SK-N-SH (cell line): ENCODE measurements at regions not wholly inside any gene's neighbourhood (a gene's known extent, or its start where the extent isn't known, plus 50 kb on each side); places are given as distances from the start of the nearest gene placed in this dataset.

Source experiments
- CTCF ChIA-PET: fragments of 300-600, 350-600 bp; formaldehyde crosslinking; extraction: SDS; loops from one replicate; lab custom pipeline; 2021; lab: Yijun Ruan, JAX
- POLR2A ChIA-PET: fragments of 350-600 bp; sonication (Branson Sonifier 250); formaldehyde crosslinking; extraction: SDS; loops from one replicate; lab custom pipeline; 2020; ENCODE audit warnings: antibody characterized with exemption, inconsistent platforms; lab: Yijun Ruan, JAX
- DNase-seq: peaks from one replicate; pipeline ENCODE4 v3.0.0; 2012
- H2AFZ ChIP-seq: fragments of 200-600 bp; sonication (generic); 2 replicates; pipeline ENCODE4 v1.8.1; 2016; ENCODE audit warnings: antibody characterized with exemption, mild to moderate bottlenecking, low read depth
- H3F3A ChIP-seq: fragments of 200-600 bp; sonication (generic); replicated peaks from 2 replicates; pipeline ENCODE3; 2016; ENCODE audit warnings: antibody characterized with exemption, mild to moderate bottlenecking; ENCODE audit not compliant: insufficient read depth
- H3K27ac ChIP-seq, 2 experiments: fragments of 200-500 bp in 1 of 2; fragments of 200-600 bp in 1 of 2; sonication (Bioruptor generic) in 1 of 2; sonication (generic), shearing (Covaris generic) in 1 of 2; 2 replicates each; pipeline versions ENCODE4 v1.5.1 to v1.6.1; 2014 to 2016; ENCODE audit warnings: low read depth in 2 of 2, inconsistent platforms in 1 of 2, low read length in 1 of 2, mild to moderate bottlenecking in 1 of 2, mixed read lengths in 1 of 2
- H3K27me3 ChIP-seq: fragments of 200-600 bp; sonication (generic), shearing (Covaris generic); 2 replicates; pipeline ENCODE4 v1.6.1; 2016; ENCODE audit warnings: mixed run types; ENCODE audit not compliant: insufficient read depth
- H3K36me3 ChIP-seq, 2 experiments: fragments of 200-500 bp in 1 of 2; fragments of 200-600 bp in 1 of 2; sonication (Bioruptor generic) in 1 of 2; sonication (generic) in 1 of 2; replicated peaks in 1 of 2; 2 replicates each; pipeline versions ENCODE3 to v1.5.1; 2014 to 2016; ENCODE audit warnings: low read length in 1 of 2, mild to moderate bottlenecking in 1 of 2; ENCODE audit not compliant: insufficient read depth in 2 of 2, control insufficient read depth in 1 of 2
- H3K4me1 ChIP-seq, 2 experiments: fragments of 200-500 bp in 1 of 2; fragments of 200-600 bp in 1 of 2; sonication (Bioruptor generic) in 1 of 2; sonication (generic), shearing (Covaris generic) in 1 of 2; 2 replicates each; pipeline versions ENCODE4 v1.5.1 to v1.6.1; 2014 to 2016; ENCODE audit warnings: low read depth in 1 of 2, low read length in 1 of 2, mixed run types in 1 of 2; ENCODE audit not compliant: insufficient read depth in 2 of 2, control insufficient read depth in 1 of 2
- H3K4me2 ChIP-seq: fragments of 200-600 bp; sonication (generic), shearing (Covaris generic); 2 replicates; pipeline ENCODE4 v1.6.1; 2017; ENCODE audit warnings: mixed run types
- H3K4me3 ChIP-seq, 2 experiments: fragments of 200-500 bp in 1 of 2; fragments of 200-600 bp in 1 of 2; sonication (Bioruptor generic) in 1 of 2; sonication (generic), shearing (Covaris generic) in 1 of 2; 2 replicates each; pipeline versions ENCODE4 v1.5.1 to v1.8.1; 2014 to 2016; ENCODE audit warnings: low read depth in 2 of 2, inconsistent platforms in 1 of 2, low read length in 1 of 2, mild to moderate bottlenecking in 1 of 2, mixed read lengths in 1 of 2, moderate library complexity in 1 of 2
- H3K79me2 ChIP-seq: fragments of 200-600 bp; sonication (generic); 2 replicates; pipeline ENCODE4 v1.8.1; 2017; ENCODE audit warnings: mild to moderate bottlenecking; ENCODE audit not compliant: insufficient read depth
- H3K9ac ChIP-seq: fragments of 200-600 bp; sonication (generic); 2 replicates; pipeline ENCODE4 v1.6.1; 2017; ENCODE audit warnings: mixed run types
- H3K9me2 ChIP-seq: fragments of 200-600 bp; sonication (generic); 2 replicates; pipeline ENCODE4 v1.6.1; 2017; ENCODE audit warnings: mixed run types
- H3K9me3 ChIP-seq: fragments of 200-600 bp; sonication (generic); 2 replicates; pipeline ENCODE4 v1.6.1; 2017; ENCODE audit warnings: mixed run types, mild to moderate bottlenecking, moderate library complexity
- H4K20me1 ChIP-seq: fragments of 200-600 bp; sonication (generic); 2 replicates; pipeline ENCODE4 v1.6.1; 2017; ENCODE audit warnings: mild to moderate bottlenecking, mixed run types; ENCODE audit not compliant: insufficient read depth
- CHD2 ChIP-seq: fragments of 150-350 bp; IDR thresholded peaks from 2 replicates; pipeline ENCODE4 v1.6.1; 2018; ENCODE audit warnings: low read length; ENCODE audit not compliant: partially characterized antibody
- ELF1 ChIP-seq: IDR thresholded peaks from 2 replicates; pipeline ENCODE4 v1.4.0; 2012
- EZH2phosphoT487 ChIP-seq: fragments of 200-600 bp; sonication (generic); IDR thresholded peaks from 2 replicates; pipeline ENCODE4 v1.6.1; 2017; ENCODE audit warnings: low read depth, mixed run types, mild to moderate bottlenecking, antibody characterized with exemption, moderate library complexity, borderline replicate concordance
- FOXM1 ChIP-seq: IDR thresholded peaks from 2 replicates; pipeline ENCODE4 v1.4.0; 2012; ENCODE audit warnings: low read depth, mild to moderate bottlenecking
- GABPA ChIP-seq: IDR thresholded peaks from 2 replicates; pipeline ENCODE4 v1.4.0; 2012; ENCODE audit warnings: low read depth, mild to moderate bottlenecking
- JUND ChIP-seq: IDR thresholded peaks from 2 replicates; pipeline ENCODE4 v1.4.0; 2012
- MXI1 ChIP-seq: IDR thresholded peaks from 2 replicates; pipeline ENCODE4 v1.6.1; 2012; ENCODE audit warnings: mild to moderate bottlenecking, low read depth, low read length, improper control_type of control experiment
- NFIC ChIP-seq: IDR thresholded peaks from 2 replicates; pipeline ENCODE4 v1.4.0; 2012; ENCODE audit warnings: borderline replicate concordance
- RAD21 ChIP-seq: IDR thresholded peaks from 2 replicates; pipeline ENCODE4 v1.6.1; 2012; ENCODE audit warnings: mild to moderate bottlenecking, low read length
- RFX5 ChIP-seq: IDR thresholded peaks from 2 replicates; pipeline ENCODE4 v1.6.1; 2012; ENCODE audit warnings: mild to moderate bottlenecking, improper control_type of control experiment, low read length
- RXRA ChIP-seq: IDR thresholded peaks from 2 replicates; pipeline ENCODE4 v1.4.0; 2012; ENCODE audit warnings: low read depth, mild to moderate bottlenecking, borderline replicate concordance
- SIN3A ChIP-seq: IDR thresholded peaks from 2 replicates; pipeline ENCODE4 v1.6.1; 2012; ENCODE audit warnings: low read depth, mild to moderate bottlenecking, low read length, moderate library complexity, borderline replicate concordance
- SMC3 ChIP-seq: IDR thresholded peaks from 2 replicates; pipeline ENCODE4 v1.6.1; 2012; ENCODE audit warnings: low read depth, low read length, improper control_type of control experiment
- TAF1 ChIP-seq: IDR thresholded peaks from 2 replicates; pipeline ENCODE4 v1.6.1; 2012; ENCODE audit warnings: low read depth, mild to moderate bottlenecking, low read length, moderate library complexity, borderline replicate concordance
- TCF12 ChIP-seq: IDR thresholded peaks from 2 replicates; pipeline ENCODE4 v1.4.0; 2012
- TEAD4 ChIP-seq: IDR thresholded peaks from 2 replicates; pipeline ENCODE4 v1.4.0; 2012; ENCODE audit warnings: mild to moderate bottlenecking, borderline replicate concordance; ENCODE audit not compliant: insufficient read depth
- USF1 ChIP-seq: IDR thresholded peaks from 2 replicates; pipeline ENCODE4 v1.4.0; 2012; ENCODE audit warnings: low read depth, borderline replicate concordance
- USF2 ChIP-seq: fragments of 150-350 bp; IDR thresholded peaks from 2 replicates; pipeline ENCODE4 v1.6.1; 2017; ENCODE audit warnings: antibody characterized with exemption, low read length, low read depth, borderline replicate concordance
- ZBTB33 ChIP-seq: IDR thresholded peaks from 2 replicates; pipeline ENCODE4 v1.4.0; 2012; ENCODE audit warnings: low read depth, borderline replicate concordance
- WGBS: methylation state at CpG from one replicate; pipeline ENCODE4 v1.1.6; 2017; ENCODE audit warnings: low lambda C conversion rate; 5-methylcytosine and 5-hydroxymethylcytosine counted together

GRCh38 chr17:73696251-73696650 is 52.0 kb upstream of the SDK2 start:
- H4K20me1 ChIP-seq, result no peaks in the 10 kb centered on the region
- no peak for TF ChIP-seq JUND
- TF ChIP-seq CHD2, result no peak
- no peak for TF ChIP-seq RFX5
- TF ChIP-seq TEAD4, result no peak
- TF ChIP-seq EZH2phosphoT487, result no peak
- no peak for TF ChIP-seq NFIC
- TF ChIP-seq FOXM1, result no peak
- TF ChIP-seq GABPA, result no peak
- no peak for TF ChIP-seq TCF12
- no peak for TF ChIP-seq RXRA
- TF ChIP-seq SMC3, result no peak
- TF ChIP-seq MXI1, result no peak
- no peak for TF ChIP-seq USF2
- no peak for TF ChIP-seq ELF1
- TF ChIP-seq SIN3A, result no peak
- no peak for TF ChIP-seq USF1
- no peak overlapping the region for H3K27ac ChIP-seq
- no peak overlapping the region for H2AFZ ChIP-seq
- H3F3A ChIP-seq, result peaks cover 7% of the 10 kb centered on the region
- H3K9me3 ChIP-seq, result peaks cover 3% of the 10 kb centered on the region; the same call in 1 of the 2 replicates
- 37% methylated on average over 3 of the region's 3 CpGs for WGBS
- no peak overlapping the region for H3K9ac ChIP-seq
- ChIA-PET CTCF (interaction anchor here (0.5 to 2.3 kb wide), 2 partner anchors 13 to 101 kb away, joined by 4 to 8 read pairs; no protein-coding TSS in a partner anchor), POLR2A (no interaction called here)
- no peak overlapping the region for H3K4me2 ChIP-seq
- H3K27me3 ChIP-seq, result no peaks in the 10 kb centered on the region
- H3K4me3 ChIP-seq, result no peak overlapping the region
- no peaks in the 10 kb centered on the region for H3K9me2 ChIP-seq
- H3K36me3 ChIP-seq, result no peaks in the 10 kb centered on the region
- no peaks in the 10 kb centered on the region for H3K79me2 ChIP-seq
- no peak for DNase-seq
- no peaks in the 10 kb centered on the region; a peak in 1 of 4 replicates for H3K4me1 ChIP-seq

GRCh38 chr17:73697872-73698271 is 53.6 kb upstream of the SDK2 start:
- CTCF ChIA-PET, result interaction anchor here (0.7 to 1.7 kb wide), 3 partner anchors 12 to 268 kb away, joined by 3 to 13 read pairs (median 3); no protein-coding TSS in a partner anchor
- Histone ChIP-seq H3K27ac (no peak overlapping the region), H3K36me3 (no peaks in the 10 kb centered on the region), H3K27me3 (no peaks in the 10 kb centered on the region)
- POLR2A ChIA-PET, result no interaction called here
- TF ChIP-seq RAD21 (0 out of 2 replicates have a peak, but pooled peaks have one; percentile 2), MXI1 (no peak), TAF1 (no peak), ZBTB33 (no peak)
- TF ChIP-seq, all 33 proteins: peak for 1
- no peak overlapping the region for H3K9ac ChIP-seq
- peaks cover 0 to under 1% of the 10 kb centered on the region in 2 experiments; a peak in 1 of 4 replicates for H3K4me1 ChIP-seq
- H2AFZ ChIP-seq, result no peak overlapping the region
- H3K9me2 ChIP-seq, result no peaks in the 10 kb centered on the region
- H3K9me3 ChIP-seq, result no peaks in the 10 kb centered on the region
- peaks cover 7% of the 10 kb centered on the region for H3F3A ChIP-seq
- no peaks in the 10 kb centered on the region for H3K79me2 ChIP-seq
- no peak overlapping the region for H3K4me3 ChIP-seq
- 31% methylated on average over 5 of the region's 5 CpGs for WGBS
- H3K4me2 ChIP-seq, result no peak overlapping the region
- DNase-seq, result no peak
- H4K20me1 ChIP-seq, result no peaks in the 10 kb centered on the region
